Pancreas (tissue), 10 donors: ENCODE measurements at regions not wholly inside any gene's neighbourhood (a gene's known extent, or its start where the extent isn't known, plus 50 kb on each side); places are given as distances from the start of the nearest gene placed in this dataset.
"Not testable (repeated sequence)": the region's sequence is repeated elsewhere in the genome, so short reads cannot be mapped to it uniquely, and the experiment has no call there.

ENCODE experiments used
- ATAC-seq, 4 donors: fragments of 200-7000 bp; cut with Tn5 transposase; one replicate each; pipeline versions ENCODE4 v1.8.0 to v1.9.1; 2020; ENCODE audit warnings: mild to moderate bottlenecking in 4 of 4, moderate library complexity in 4 of 4
- DNase-seq, 6 donors: peaks; one replicate each; pipeline ENCODE4 v3.0.0-alpha.2; 2020
- FAIRE-seq: peaks from 2 replicates; lab custom pipeline; 2012; peaks lifted over from hg19 to GRCh38; lab: Jason Lieb, UNC
- H3K27ac ChIP-seq, 4 donors: fragments of 200-600 bp; sonication (generic); 1 replicate in 3 of 4; 2 replicates in 1 of 4; pipeline versions ENCODE4 v1.5.0 to v1.8.0; 2020
- H3K27me3 ChIP-seq, 4 donors: fragments of 200-600 bp; one replicate each; pipeline ENCODE4 v1.8.0; 2021
- H3K36me3 ChIP-seq, 3 donors: fragments of 200-600 bp; sonication (generic) in 1 of 3; one replicate each; pipeline versions ENCODE4 v1.5.0 to v1.8.0; 2020 to 2021
- H3K4me1 ChIP-seq, 3 donors: fragments of 200-600 bp; one replicate each; pipeline ENCODE4 v1.8.0; 2021
- H3K4me3 ChIP-seq, 4 donors: fragments of 200-600 bp; sonication (generic) in 2 of 4; one replicate each; pipeline versions ENCODE4 v1.5.0 to v1.8.0; 2020 to 2021
- H3K9me3 ChIP-seq, 4 donors: fragments of 200-600 bp; one replicate each; pipeline ENCODE4 v1.8.0; 2021
- WGBS, 2 donors: extraction: QIAGEN DNeasy Blood & Tissue Kit; methylation state at CpG; one replicate each; pipeline ENCODE4 v1.1.7; 2013; 5-methylcytosine and 5-hydroxymethylcytosine counted together
- intact Hi-C, 3 donors: fragments of 100-400 bp; cut with DNase I; formaldehyde crosslinking; loops; one replicate each; pipeline versions ENCODE4 v1.11.1 to v1.14.2; 2022
- TF ChIP-seq, protein P1 (sequence below), 4 donors: fragments of 200-600 bp; sonication (generic) in 3 of 4; IDR thresholded peaks; one replicate each; pipeline versions ENCODE4 v1.5.0 to v1.8.0; 2021; ENCODE audit warnings: antibody characterized with exemption in 4 of 4
- donor health status: healthy with polysubstance abuse.
- donor health status: DM: no; HTN: no; CAD: no; lungs with moderate emphysema.
- donor health status: DM: no; HTN: no; CAD: no.
- donor health status: control.
- donor health status: control.
- donor health status: Bipolar disorder and iron deficiency.
- donor health status: DM: yes; HTN: yes; CAD: no.
- donor health status: DM: no; HTN: no; CAD: no.
- donor health status: DM: no; HTN: no; CAD: no.
- donor health status: DM: yes; HTN: yes; CAD: no.

DNA sequence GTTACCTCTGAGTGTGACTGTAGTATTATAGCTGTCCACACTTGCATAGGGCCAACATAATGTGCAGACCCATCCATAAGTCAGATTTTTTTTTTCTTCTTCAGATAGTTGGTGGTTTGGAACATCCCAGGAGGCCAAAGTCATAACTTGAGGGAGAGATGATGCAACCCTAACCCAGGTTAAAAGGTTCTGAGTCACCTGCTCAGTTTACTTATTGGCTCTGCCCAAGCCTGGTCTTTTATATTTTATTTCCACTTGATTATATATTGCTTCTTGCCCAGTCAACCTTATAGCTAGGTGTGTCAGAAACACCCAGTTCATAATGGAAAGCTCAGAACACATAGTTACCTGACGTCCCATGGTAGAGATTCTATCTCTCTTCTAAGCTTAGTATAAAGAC lies 113.1 kb upstream of the PCSK1 start:
- Histone ChIP-seq H3K4me3 (no peak overlapping the region), H3K27ac (no peak overlapping the region), H3K4me1 (no peaks in the 10 kb centered on the region), H3K9me3 (no peaks in the 10 kb centered on the region), H3K27me3 (no peaks in the 10 kb centered on the region), H3K36me3 (no peaks in the 10 kb centered on the region)
- TF ChIP-seq, protein P1, sequence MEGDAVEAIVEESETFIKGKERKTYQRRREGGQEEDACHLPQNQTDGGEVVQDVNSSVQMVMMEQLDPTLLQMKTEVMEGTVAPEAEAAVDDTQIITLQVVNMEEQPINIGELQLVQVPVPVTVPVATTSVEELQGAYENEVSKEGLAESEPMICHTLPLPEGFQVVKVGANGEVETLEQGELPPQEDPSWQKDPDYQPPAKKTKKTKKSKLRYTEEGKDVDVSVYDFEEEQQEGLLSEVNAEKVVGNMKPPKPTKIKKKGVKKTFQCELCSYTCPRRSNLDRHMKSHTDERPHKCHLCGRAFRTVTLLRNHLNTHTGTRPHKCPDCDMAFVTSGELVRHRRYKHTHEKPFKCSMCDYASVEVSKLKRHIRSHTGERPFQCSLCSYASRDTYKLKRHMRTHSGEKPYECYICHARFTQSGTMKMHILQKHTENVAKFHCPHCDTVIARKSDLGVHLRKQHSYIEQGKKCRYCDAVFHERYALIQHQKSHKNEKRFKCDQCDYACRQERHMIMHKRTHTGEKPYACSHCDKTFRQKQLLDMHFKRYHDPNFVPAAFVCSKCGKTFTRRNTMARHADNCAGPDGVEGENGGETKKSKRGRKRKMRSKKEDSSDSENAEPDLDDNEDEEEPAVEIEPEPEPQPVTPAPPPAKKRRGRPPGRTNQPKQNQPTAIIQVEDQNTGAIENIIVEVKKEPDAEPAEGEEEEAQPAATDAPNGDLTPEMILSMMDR (IDR thresholded peaks at IDR 0.05), result no peak
- intact Hi-C loops, result no loop called here
- ATAC-seq, result no peak
- 76 to 78% methylated on average over 1 of the region's 1 CpG for WGBS, 2 donors
- no peak for DNase-seq
- no peak for FAIRE-seq

GRCh38 chr5:96547486-96547885 lies 114.4 kb upstream of the PCSK1 start:
- intact Hi-C loops, result no loop called here

DNA sequence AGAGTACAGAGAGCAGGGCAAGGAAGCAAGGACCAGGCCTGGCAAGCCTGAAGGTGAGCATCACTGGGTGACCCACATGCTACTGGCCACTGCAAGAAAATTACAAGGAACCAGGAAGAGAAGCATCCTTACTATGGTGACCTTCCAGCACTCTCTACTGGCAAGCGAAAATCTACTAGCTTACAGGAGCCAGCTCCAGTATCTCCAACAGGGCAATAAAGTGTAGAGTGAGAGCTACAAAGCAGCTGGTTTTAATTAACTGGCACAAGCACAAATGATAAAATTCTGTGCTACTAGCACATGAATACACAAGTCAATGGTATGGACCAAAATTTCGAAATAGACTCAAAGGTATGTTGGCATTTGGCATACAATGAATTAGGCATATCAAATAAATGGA lies 113.3 kb upstream of the CAST start:
- H3K4me3 ChIP-seq, result no peak overlapping the region
- H3K27ac ChIP-seq, result no peak overlapping the region
- WGBS, 2 donors, result 66 to 71% methylated on average over 2 of the region's 2 CpGs
- FAIRE-seq (no peak), DNase-seq (no peak), ATAC-seq (no peak)
- no peaks in the 10 kb centered on the region for H3K27me3 ChIP-seq
- intact Hi-C loops, result no loop called here
- H3K36me3 ChIP-seq, result no peaks in the 10 kb centered on the region
- TF ChIP-seq, protein P1 (IDR thresholded peaks at IDR 0.05), result no peak
- no peaks in the 10 kb centered on the region for H3K4me1 ChIP-seq
- no peaks in the 10 kb centered on the region for H3K9me3 ChIP-seq

More at GRCh38 chr5:96547486-96547885, 114.4 kb upstream of the PCSK1 start:
- TF ChIP-seq, protein P1 (IDR thresholded peaks at IDR 0.05), result no peak
- no peak overlapping the region for H3K4me3 ChIP-seq
- H3K27ac ChIP-seq, result no peak overlapping the region
- no peak for FAIRE-seq
- DNase-seq, result no peak
- no peaks in the 10 kb centered on the region for H3K9me3 ChIP-seq
- H3K4me1 ChIP-seq, result no peaks in the 10 kb centered on the region
- no peaks in the 10 kb centered on the region for H3K27me3 ChIP-seq
- no peaks in the 10 kb centered on the region for H3K36me3 ChIP-seq
- ATAC-seq, result no peak
- 67 to 69% methylated on average over 4 of the region's 4 CpGs for WGBS, 2 donors

GRCh38 chr5:96560857-96561256 lies 101.3 kb upstream of the CAST start:
- intact Hi-C loops, H3K4me3 ChIP-seq, H3K9me3 ChIP-seq, DNase-seq, H3K27me3 ChIP-seq, H3K36me3 ChIP-seq, ATAC-seq, FAIRE-seq, H3K4me1 ChIP-seq, H3K27ac ChIP-seq: not testable (repeated sequence)
- WGBS, 2 donors, result 85 to 86% methylated on average over 2 of the region's 2 CpGs

DNA sequence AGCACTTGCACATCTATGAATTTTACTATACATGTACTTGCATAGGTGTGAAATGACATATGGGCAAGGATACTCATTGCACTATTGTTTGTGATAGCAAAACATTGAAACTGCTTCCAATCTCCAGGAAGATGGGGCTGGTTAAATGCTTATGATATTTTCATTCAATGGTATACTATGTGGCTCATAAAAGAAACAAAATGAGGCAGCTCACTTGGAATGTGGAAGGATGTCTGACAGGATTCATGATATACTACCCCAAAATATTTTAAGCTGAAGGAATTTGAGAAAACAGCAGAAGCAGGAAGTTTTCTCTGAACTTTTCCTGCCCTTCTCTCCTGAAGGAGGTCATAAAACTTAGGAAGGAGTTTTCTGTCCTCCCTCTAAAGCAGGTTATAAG lies 99.6 kb upstream of the CAST start:
- TF ChIP-seq, protein P1 (IDR thresholded peaks at IDR 0.05), result no peak

DNA sequence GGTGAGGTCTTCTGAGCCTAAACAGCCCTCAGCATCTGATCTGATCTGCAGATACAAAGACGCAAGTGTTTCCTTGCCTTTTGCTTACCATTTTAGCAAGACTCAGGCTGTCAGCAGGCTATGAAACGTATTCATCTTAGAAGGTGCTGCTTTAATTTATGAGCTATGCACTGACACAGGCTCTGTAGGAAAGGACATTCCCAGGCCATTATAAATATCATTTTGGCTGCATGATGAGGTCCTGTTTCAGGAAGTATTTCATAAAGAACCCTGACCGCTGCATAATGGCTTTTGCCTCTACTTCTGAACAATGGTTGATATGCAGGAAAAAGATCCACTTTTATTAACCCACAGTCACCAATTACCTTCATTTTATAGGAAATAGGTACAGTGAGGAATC lies 98.4 kb upstream of the CAST start:
- FAIRE-seq (no peak), ATAC-seq (no peak), DNase-seq (no peak)
- no peak overlapping the region for H3K27ac ChIP-seq
- 88 to 92% methylated on average over 3 of the region's 3 CpGs for WGBS, 2 donors
- TF ChIP-seq, protein P1 (IDR thresholded peaks at IDR 0.05), result no peak
- no peaks in the 10 kb centered on the region for H3K36me3 ChIP-seq
- H3K27me3 ChIP-seq, result no peaks in the 10 kb centered on the region
- no peak overlapping the region for H3K4me3 ChIP-seq
- H3K4me1 ChIP-seq, result no peaks in the 10 kb centered on the region
- no peaks in the 10 kb centered on the region for H3K9me3 ChIP-seq
- intact Hi-C loops, result no loop called here

More for the DNA sequence above, 99.6 kb upstream of the CAST start:
- Histone ChIP-seq H3K36me3 (no peaks in the 10 kb centered on the region), H3K4me3 (no peak overlapping the region), H3K4me1 (no peaks in the 10 kb centered on the region), H3K9me3 (no peaks in the 10 kb centered on the region), H3K27ac (no peak overlapping the region), H3K27me3 (no peaks in the 10 kb centered on the region)
- DNase-seq (no peak), ATAC-seq (no peak), FAIRE-seq (no peak)
- intact Hi-C loops, result no loop called here
